GM21526 (cell line): ENCODE measurements at regions not wholly inside any gene's neighbourhood (a gene's known extent, or its start where the extent isn't known, plus 50 kb on each side); places are given as distances from the start of the nearest gene placed in this dataset.

Experiments used
- ATAC-seq: cut with Tn5 transposase; IDR thresholded peaks from one replicate; pipeline ENCODE4 v1.9.1; 2021; ENCODE audit warnings: moderate library complexity; ENCODE audit not compliant: unreplicated experiment, low FRiP score

DNA sequence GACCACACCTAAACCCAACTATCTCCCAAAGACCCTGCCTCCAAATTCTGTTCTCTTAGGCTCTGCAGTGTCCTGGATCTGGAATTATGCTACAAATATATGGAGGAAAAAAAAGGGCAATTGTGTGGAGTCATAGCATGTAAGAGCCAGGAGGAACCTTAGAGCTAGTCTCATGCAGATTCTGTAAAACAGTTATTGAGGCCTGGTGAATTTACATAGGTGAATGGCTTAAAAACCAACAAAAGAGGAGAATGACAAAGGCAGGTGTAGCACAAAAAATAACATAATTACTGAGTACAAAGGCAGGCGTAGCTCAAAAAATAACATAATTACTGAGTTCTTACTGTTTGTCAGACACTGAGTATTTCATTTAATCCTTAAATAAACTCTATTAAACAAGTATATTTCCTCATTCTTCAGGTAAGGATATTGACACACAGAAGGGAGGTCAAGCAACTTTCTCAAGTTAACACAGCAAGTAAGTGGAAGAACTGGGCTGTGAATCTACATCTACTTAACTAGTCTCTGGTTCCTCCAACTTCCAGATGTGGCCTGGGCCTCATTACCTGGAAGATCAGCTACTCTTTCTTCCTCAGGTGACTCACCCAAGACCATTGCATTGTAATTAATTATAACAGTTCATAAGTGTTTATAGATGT lies 938.9 kb upstream of the TENM4 start:
- no peak for ATAC-seq

DNA sequence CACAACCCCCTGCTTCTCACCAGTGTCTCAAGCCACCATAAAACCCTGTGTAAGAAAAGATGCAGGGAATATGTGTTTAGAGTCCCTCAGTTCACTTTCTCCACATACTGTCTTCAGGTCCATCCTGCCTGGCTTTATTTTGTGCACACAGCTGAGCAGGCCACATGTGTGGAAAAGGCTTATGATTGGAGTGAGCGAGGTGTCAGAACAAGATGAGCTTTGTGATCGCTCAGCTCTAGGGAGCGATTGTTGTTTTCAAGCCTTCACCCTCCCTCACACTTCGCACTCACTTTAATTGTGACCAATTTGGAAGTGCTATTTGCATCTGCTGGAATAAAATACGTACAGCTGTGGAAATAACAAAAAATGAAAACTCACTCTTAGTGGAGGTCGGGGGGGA lies 931.1 kb upstream of the TENM4 start:
- no peak for ATAC-seq

- ATAC-seq = no peak
Observed at GRCh38 chr11:80365980-80366379, 925.1 kb upstream of the TENM4 start.

DNA sequence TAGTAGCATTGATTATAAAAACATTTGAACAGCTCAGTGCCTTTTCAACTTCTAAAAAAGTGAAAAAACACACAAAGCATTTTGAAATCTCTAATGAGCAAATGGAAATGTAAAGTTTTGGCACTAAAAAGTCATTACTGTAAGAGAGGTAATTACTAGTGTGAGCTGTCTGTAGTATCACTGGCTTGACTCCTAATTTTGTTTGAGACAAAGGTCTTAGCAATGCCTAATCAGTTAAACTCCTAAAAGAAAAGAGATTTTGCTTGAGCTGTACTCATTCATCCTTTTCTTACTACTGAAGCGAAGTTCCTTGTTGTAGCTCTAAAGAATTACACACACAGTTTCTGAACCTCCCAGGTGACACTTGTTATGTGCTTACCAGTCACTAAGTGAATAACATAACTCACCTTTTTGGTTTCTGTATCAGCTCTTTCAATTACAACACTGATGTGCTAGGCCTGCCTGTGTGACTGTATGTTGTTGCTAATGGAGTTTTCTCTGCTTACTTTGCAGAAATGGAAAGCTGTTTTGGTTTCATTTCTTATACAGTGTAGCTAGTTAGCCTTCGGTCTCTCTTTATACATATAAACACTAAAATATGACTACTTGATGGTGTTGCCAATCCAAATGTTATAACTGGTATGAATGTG lies 924.4 kb upstream of the TENM4 start:
- peak; percentile 58 for ATAC-seq

DNA sequence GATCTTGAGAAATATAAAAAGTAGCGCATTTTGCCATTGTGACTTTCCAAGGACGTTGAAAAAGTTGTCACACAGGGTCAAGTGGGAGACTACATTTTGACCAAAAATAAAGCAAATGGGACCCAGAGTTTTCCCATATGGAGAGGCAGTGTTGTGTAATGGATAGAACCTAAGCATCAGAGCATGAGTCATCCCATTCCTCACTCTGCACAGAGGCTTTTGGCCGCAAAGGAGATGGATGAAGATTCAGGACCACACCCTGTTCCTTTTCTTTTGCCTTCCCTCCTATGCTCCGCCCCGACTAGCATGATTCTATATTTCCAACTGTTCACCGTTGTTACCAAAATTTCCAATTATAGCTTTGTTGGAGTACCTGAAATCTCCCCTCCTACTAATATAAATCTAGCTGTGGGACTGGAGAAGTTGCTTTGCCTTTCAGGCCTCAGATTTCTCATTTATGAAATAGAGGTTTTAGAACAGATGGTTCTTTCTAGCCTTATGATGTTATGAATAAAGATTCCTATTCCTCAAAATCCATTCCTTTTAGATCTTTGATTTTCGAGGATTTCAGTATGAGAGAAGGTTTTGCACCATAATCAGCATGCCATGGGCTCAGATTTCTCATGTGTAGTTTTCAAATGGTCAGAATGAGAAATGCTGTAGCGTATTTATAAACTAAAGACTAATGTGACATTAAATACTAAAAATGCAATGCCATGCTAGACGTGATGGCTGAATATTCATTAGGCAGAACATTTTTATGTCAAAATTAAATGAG lies 921.9 kb upstream of the TENM4 start:
- ATAC-seq = no peak

- no peak for ATAC-seq
Observed at GRCh38 chr11:80355251-80355650, 914.4 kb upstream of the TENM4 start.

DNA sequence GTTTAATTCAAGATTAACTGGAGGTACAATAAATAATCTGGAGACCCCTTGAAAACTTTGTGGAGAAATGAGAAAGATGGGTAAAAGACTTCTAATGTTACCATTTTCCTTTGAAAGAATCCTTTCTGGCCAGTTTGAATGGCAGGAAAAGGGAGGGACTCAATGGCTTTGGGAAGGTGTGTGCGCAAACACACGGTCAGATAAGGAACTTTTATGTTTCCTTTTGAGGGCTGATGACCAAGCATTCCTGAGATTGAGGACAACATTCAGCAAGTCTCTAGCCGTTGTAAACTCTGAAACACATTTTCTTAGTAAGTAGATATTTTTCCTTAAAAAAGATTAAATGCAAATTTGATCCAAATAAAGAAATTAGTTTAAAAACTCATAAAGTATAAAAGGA lies 909.7 kb upstream of the TENM4 start:
- no peak for ATAC-seq

DNA sequence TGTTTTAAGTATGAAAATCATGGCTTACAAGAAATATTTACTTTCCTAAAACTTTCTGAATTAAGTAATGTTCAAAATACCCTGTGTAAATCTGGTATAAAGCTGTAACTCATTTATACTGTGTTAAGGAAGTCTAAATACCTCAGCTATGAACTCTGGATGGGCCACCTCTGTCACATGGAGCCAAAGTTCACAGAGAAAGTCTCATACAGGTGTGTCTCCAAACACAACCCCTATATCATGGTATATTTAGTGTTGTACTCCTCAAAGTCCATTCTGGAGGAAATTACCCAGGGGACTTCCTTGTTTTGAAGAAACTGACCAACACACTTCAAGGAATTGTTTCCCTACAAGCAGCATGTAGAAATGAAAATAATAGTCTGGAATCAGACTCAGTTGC lies 909.2 kb upstream of the TENM4 start:
- ATAC-seq = no peak

DNA sequence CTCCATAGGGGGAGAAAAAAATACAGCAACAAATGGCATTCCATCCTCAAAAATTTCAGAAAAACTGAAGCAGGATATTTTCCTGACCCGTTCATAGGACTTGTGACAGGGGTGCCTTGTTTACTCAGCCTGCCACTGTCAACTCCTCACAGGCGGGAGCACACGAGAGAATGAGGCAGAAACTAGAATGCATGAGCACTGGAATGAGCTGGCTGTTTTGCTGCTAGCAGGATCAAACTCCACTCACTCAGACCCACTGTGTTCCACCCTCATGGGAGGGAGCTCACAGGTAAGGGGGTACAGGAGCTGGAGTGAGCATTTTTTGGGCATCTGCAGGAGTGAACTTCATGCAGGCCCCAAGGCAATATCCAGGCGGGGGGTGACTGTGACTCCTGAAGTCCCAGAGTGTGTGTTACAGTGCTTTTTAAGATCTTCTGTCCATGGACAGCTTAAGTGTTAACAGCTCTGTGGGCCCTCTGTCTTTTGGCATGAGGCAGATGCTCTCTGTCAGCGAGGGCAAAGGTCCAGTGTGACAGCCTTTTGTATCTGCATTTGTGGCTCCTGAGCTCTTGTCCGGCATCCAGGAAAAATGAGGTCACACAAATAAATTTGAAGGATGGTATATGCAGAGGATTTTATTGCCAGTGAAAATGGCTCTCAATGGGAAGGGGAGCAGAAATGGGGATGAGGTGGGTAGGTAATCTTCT lies 905.7 kb upstream of the TENM4 start:
- no peak for ATAC-seq

DNA sequence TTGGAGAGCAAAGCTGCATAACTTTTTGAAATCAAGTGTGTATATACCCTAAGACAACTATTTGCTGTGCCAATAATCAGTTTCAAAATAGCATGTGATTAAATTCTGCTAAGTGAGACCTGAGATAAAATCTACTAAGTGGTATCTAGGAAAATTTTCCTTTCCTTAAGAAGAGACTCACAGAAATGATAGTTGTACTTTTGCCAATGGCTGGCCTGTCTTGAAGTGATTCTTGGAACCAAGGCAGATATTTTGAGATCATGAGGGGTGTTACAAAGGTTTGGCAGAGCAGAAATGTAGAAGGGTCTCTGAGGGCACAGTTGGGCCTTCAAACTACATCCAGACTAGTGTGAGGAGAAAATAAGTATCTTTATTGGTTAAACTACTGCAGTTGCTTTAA lies 902.6 kb upstream of the TENM4 start:
- no peak for ATAC-seq

- ATAC-seq = no peak
Observed at GRCh38 chr11:80338231-80338630, 897.4 kb upstream of the TENM4 start.

- ATAC-seq = no peak
Observed at GRCh38 chr11:80331694-80332093, 890.9 kb upstream of the TENM4 start.

DNA sequence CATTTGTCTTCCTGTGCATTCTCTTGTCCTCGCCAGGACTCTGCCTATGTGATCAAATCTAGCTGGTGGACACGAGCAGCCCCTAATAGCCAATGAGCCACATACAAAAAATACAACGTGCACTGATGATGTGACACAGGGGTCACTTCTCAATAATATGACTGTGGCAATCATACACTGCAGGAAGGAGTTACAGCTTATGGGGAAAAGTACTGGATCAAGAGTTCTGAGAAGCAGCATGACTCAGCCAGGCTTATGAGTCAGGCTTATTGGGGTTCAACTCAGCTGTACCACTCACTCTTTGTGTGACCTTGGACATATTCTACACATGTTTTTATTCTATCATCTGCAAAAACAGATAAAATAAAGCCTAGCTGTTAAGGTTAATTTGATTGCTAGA lies 889.4 kb upstream of the TENM4 start:
- ATAC-seq = no peak

- no peak for ATAC-seq
Observed at GRCh38 chr11:80328774-80329173, 887.9 kb upstream of the TENM4 start.

DNA sequence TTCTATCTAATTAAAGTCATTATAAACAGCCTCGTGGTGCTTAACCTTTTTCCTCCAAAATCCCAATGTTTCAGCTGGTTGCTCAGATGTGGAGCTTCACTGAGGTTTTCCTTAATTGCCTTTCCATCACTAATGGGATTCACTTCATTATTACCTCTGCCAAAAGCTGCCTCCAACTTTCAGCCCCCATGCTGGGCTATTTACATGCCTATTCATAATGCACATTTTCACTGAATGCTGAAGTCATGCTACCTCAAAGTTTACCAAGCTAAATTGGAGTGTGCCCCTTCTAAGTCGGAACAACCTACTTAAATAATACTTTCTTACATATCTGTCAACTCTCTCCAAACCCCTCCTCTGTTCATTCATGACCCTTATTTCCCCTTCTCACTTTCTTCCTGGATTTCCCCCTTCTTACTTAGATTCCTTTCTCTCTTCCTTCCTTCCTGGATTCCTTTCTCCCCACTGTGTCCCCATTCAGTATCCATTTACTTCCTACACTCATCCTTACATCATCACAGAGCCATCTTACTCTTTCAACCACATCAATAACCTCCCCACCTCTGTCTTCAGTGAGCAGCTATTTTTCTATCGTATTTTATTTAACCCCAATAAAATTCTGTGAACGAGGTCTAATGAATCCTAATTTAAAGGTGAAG lies 887.3 kb upstream of the TENM4 start:
- no peak for ATAC-seq

DNA sequence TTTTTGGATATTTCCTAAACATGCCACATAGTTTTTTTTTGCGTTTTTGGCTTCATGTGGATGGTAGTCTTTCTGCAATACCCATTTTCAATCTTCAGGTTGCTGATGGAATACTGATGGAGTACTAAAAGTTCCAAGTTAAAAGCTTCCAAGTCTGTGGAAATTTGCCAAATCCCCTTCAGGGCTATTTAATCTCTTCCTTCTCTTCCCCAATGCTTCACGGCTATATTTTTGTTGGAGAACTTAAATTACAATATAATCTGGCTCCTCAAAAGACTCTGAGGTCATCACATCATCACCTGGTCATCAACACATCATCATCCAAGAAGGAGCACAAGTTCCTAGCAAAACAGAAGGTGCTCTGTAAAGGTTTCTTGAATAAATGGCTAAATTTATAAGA lies 881.0 kb upstream of the TENM4 start:
- ATAC-seq = no peak

- ATAC-seq = no peak
Observed at GRCh38 chr11:80320765-80321164, 879.9 kb upstream of the TENM4 start.

- no peak for ATAC-seq
Observed at GRCh38 chr11:80320226-80320625, 879.4 kb upstream of the TENM4 start.

DNA sequence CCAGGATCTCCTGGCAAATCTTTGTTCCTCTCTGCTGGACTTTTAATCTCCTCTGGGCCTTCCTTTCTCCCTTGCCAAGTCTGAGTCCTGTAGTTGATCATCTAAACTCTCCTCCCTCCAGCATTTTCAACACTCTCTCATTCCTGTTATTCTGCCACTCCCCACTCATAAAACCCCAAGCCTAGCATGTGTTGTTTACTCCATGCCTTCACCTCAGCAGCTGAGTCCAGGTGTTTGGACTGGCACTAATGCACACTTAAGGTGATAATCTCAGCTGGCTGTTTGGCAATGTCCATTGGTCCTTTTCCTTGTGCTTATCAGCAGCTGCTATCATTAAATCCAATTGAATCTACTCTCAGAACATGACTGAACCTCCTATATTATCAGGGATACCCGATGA lies 876.8 kb upstream of the TENM4 start:
- no peak for ATAC-seq

GRCh38 chr11:80315200-80315599 lies 874.4 kb upstream of the TENM4 start:
- no peak for ATAC-seq

DNA sequence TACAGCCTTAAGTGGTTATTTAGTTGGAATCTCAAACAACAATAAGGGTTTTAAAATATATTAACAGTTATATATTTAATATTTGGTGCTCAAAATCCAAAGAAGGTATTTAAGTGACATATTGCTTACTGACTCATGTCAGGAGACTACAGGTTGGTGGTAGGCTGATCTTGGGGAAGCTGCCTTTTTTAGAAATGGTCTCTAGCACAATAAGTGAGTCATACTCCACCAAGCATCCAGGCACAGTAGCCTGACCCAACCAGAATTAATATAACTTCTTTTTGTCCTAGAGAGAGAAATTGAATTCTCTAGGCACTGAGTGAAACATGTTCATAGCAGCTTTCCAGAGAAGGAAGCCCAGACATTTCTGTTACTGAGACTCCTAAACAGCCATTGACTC lies 868.5 kb upstream of the TENM4 start:
- no peak for ATAC-seq
